ENCODE measurements at regions not wholly inside any gene's neighbourhood (a gene's known extent, or its start where the extent isn't known, plus 50 kb on each side); places are given as distances from the start of the nearest gene placed in this dataset.
"Not testable (repeated sequence)": the region's sequence is repeated elsewhere in the genome, so short reads cannot be mapped to it uniquely, and the experiment has no call there.

- DNase-seq, result no peak
Observed at GRCh38 chr10:23968301-23968700, 240.6 kb upstream of the KIAA1217 start.

- DNase-seq, result no peak
Observed at GRCh38 chr10:23974746-23975272, 234.1 kb upstream of the KIAA1217 start.

GRCh38 chr10:23975431-23975830, 233.5 kb upstream of the KIAA1217 start:
- no peak for DNase-seq

GRCh38 chr10:23976275-23976674, 232.7 kb upstream of the KIAA1217 start:
- no peak for DNase-seq

- no peak for DNase-seq
Observed at GRCh38 chr10:23978317-23978716, 230.6 kb upstream of the KIAA1217 start.

- DNase-seq, result no peak
Observed at GRCh38 chr10:23980094-23980493, 228.8 kb upstream of the KIAA1217 start.

- DNase-seq, result no peak
Observed at GRCh38 chr10:23981520-23982309, 227.2 kb upstream of the KIAA1217 start.

- DNase-seq, result not testable (repeated sequence)
Observed at GRCh38 chr10:23984405-23984804, 224.5 kb upstream of the KIAA1217 start.

GRCh38 chr10:23988006-23988405, 220.9 kb upstream of the KIAA1217 start:
- no peak for DNase-seq

- DNase-seq, result peak; percentile 11 to 57 (median 40)
Observed at GRCh38 chr10:23994459-23995046, 214.4 kb upstream of the KIAA1217 start.

GRCh38 chr10:23999445-23999844, 209.5 kb upstream of the KIAA1217 start:
- no peak for DNase-seq

GRCh38 chr10:24000271-24000813, 208.6 kb upstream of the KIAA1217 start:
- no peak for DNase-seq

GRCh38 chr10:24006741-24007140, 202.2 kb upstream of the KIAA1217 start:
- DNase-seq, result no peak

- DNase-seq, result no peak
Observed at GRCh38 chr10:24007359-24007758, 201.6 kb upstream of the KIAA1217 start.

GRCh38 chr10:24008164-24009091, 200.5 kb upstream of the KIAA1217 start:
- no peak for DNase-seq

- DNase-seq, result no peak
Observed at GRCh38 chr10:24009115-24009514, 199.8 kb upstream of the KIAA1217 start.

GRCh38 chr10:24009736-24010135, 199.2 kb upstream of the KIAA1217 start:
- DNase-seq, result no peak

GRCh38 chr10:24010436-24010970, 198.4 kb upstream of the KIAA1217 start:
- no peak for DNase-seq

GRCh38 chr10:24012249-24012803, 196.6 kb upstream of the KIAA1217 start:
- no peak for DNase-seq

GRCh38 chr10:24027107-24027506, 181.8 kb upstream of the KIAA1217 start:
- DNase-seq, result no peak

GRCh38 chr10:24034571-24034970, 174.4 kb upstream of the KIAA1217 start:
- no peak for DNase-seq

- DNase-seq, result no peak
Observed at GRCh38 chr10:24035761-24036160, 173.2 kb upstream of the KIAA1217 start.
